Prostate gland (tissue), 2 donors: ENCODE measurements at regions not wholly inside any gene's neighbourhood (a gene's known extent, or its start where the extent isn't known, plus 50 kb on each side); places are given as distances from the start of the nearest gene placed in this dataset.

Experiments used
- CTCF ChIP-seq, 4 experiments: fragments of 200-600 bp in 2 of 4; fragments of 450-650 bp in 2 of 4; sonication (generic) in 2 of 4; IDR thresholded peaks; 1 replicate in 3 of 4; 2 replicates in 1 of 4; pipeline ENCODE4 v1.5.1; 2016 to 2019; ENCODE audit warnings: antibody characterized with exemption in 4 of 4, mild to moderate bottlenecking in 2 of 4, moderate library complexity in 2 of 4
- POLR2A ChIP-seq: fragments of 450-650 bp; IDR thresholded peaks from one replicate; pipeline ENCODE4 v1.6.1; 2016; ENCODE audit warnings: antibody characterized with exemption, mild to moderate bottlenecking

- TF ChIP-seq CTCF (IDR thresholded peaks at IDR 0.05), result no peak
- TF ChIP-seq POLR2A, result no peak
These were observed 991.7 kb downstream of the EFNB2 start for GRCh38 chr13:105543742-105544141.
